ENCODE measurements at regions not wholly inside any gene's neighbourhood (a gene's known extent, or its start where the extent isn't known, plus 50 kb on each side); places are given as distances from the start of the nearest gene placed in this dataset.

GRCh38 chr1:224539971-224540370 lies 76.1 kb upstream of the CNIH3 start:
- no peak overlapping the region for H3K23ac ChIP-seq (ENCODE audit: insufficient read length, low read depth, low read length)
- peaks cover 2% of the 10 kb centered on the region; the same call in 1 of the 2 replicates for H3K4me1 ChIP-seq (ENCODE audit: insufficient read depth, low read length)
- Mint-ChIP-seq H3K27me3 (ENCODE audit: low read depth) (no peaks in the 10 kb centered on the region), H3K4me1 (peaks cover 8 to 14% of the 10 kb centered on the region in 2 experiments; a peak in 3 of 4 replicates), H3K27ac (no peak overlapping the region), H3K9me3 (peaks cover 0 to 10% of the 10 kb centered on the region in 2 experiments; a peak in 4 of 5 replicates), H3K36me3 (ENCODE audit: insufficient read depth in 1 of 3, low read depth in 3 of 3) (peaks cover 0 to 7% (median 6%) of the 10 kb centered on the region in 3 experiments; a peak in 2 of 7 replicates), H3K4me3 (no peak overlapping the region)
- no peak overlapping the region for H3K56ac ChIP-seq (ENCODE audit: insufficient read length, low read depth, low read length)
- H2AFZ ChIP-seq (ENCODE audit: low read length): no peak overlapping the region
- H4K8ac ChIP-seq (replicated peaks; ENCODE audit: insufficient read length, low read depth, low read length): no peak overlapping the region
- no peak for DNase-seq
- no peak overlapping the region for H3K18ac ChIP-seq (ENCODE audit: insufficient read length, low read depth, low read length)
- no peak overlapping the region for H3K4me2 ChIP-seq (ENCODE audit: insufficient read depth, insufficient read length, low read length)
- no peak overlapping the region for H4K5ac ChIP-seq (ENCODE audit: insufficient read length, low read depth, low read length)
- no peaks in the 10 kb centered on the region for H3K27me3 ChIP-seq (ENCODE audit: insufficient read depth, low read length)
- H3K23me2 ChIP-seq (ENCODE audit: insufficient read length, low read depth, low read length, poor library complexity, severe bottlenecking): no peaks in the 10 kb centered on the region
- no peak overlapping the region for H2BK20ac ChIP-seq (ENCODE audit: low read depth, low read length, poor library complexity, severe bottlenecking)
- H2BK5ac ChIP-seq (ENCODE audit: insufficient read length, low read length): no peak overlapping the region
- TF ChIP-seq, protein P1, sequence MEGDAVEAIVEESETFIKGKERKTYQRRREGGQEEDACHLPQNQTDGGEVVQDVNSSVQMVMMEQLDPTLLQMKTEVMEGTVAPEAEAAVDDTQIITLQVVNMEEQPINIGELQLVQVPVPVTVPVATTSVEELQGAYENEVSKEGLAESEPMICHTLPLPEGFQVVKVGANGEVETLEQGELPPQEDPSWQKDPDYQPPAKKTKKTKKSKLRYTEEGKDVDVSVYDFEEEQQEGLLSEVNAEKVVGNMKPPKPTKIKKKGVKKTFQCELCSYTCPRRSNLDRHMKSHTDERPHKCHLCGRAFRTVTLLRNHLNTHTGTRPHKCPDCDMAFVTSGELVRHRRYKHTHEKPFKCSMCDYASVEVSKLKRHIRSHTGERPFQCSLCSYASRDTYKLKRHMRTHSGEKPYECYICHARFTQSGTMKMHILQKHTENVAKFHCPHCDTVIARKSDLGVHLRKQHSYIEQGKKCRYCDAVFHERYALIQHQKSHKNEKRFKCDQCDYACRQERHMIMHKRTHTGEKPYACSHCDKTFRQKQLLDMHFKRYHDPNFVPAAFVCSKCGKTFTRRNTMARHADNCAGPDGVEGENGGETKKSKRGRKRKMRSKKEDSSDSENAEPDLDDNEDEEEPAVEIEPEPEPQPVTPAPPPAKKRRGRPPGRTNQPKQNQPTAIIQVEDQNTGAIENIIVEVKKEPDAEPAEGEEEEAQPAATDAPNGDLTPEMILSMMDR (conservative IDR thresholded peaks at IDR 0.05): no peak
- no peak overlapping the region for H2BK15ac ChIP-seq (ENCODE audit: low read depth, low read length)
- H3K79me1 ChIP-seq (ENCODE audit: insufficient read depth, low read depth, low read length, poor library complexity, severe bottlenecking): no peaks in the 10 kb centered on the region
- WGBS (ENCODE audit: extremely low coverage, insufficient read length, low lambda C conversion rate): no CpG with 5 or more reads among the region's 4 CpGs
- no peak overlapping the region for H3K9ac ChIP-seq (ENCODE audit: extremely low read depth, insufficient read length, low read length)
- no peak overlapping the region for H4K91ac ChIP-seq (ENCODE audit: insufficient read length, low read depth, low read length)
- H2BK12ac ChIP-seq (ENCODE audit: insufficient read length, low read depth, low read length): no peak overlapping the region
- H3K27ac ChIP-seq (ENCODE audit: insufficient read length, low read depth, low read length): no peak overlapping the region
- H2AK5ac ChIP-seq (ENCODE audit: insufficient read length, low read length): no peak overlapping the region
- no peak overlapping the region for H3K4ac ChIP-seq (ENCODE audit: low read depth, low read length)
- no peak overlapping the region for H2BK120ac ChIP-seq (ENCODE audit: low read depth, low read length, poor library complexity, severe bottlenecking)
- H3K14ac ChIP-seq (ENCODE audit: insufficient read depth, low read length): no peak overlapping the region
- no peaks in the 10 kb centered on the region for H3K79me2 ChIP-seq (ENCODE audit: insufficient read depth, low read length)
- H3T11ph ChIP-seq (ENCODE audit: low read length): no peak overlapping the region
- H4K20me1 ChIP-seq (ENCODE audit: control insufficient read depth, insufficient read depth, insufficient read length): no peaks in the 10 kb centered on the region
- no peaks in the 10 kb centered on the region for H3K9me3 ChIP-seq (ENCODE audit: control insufficient read depth, low read depth, low read length)

Measured in H9 (cell line).